Lung (tissue), 11 donors: ENCODE measurements at regions not wholly inside any gene's neighbourhood (a gene's known extent, or its start where the extent isn't known, plus 50 kb on each side); places are given as distances from the start of the nearest gene placed in this dataset.

ENCODE experiments used
- ATAC-seq: fragments of 200-7000 bp; cut with Tn5 transposase; one replicate; pipeline ENCODE4 v1.9.1; 2020; ENCODE audit warnings: moderate number of reproducible peaks; ENCODE audit not compliant: insufficient read depth, low FRiP score
- DNase-seq, 3 donors: peaks; one replicate each; pipeline ENCODE4 v3.0.0-alpha.2; 2013 to 2017
- H3K27ac ChIP-seq, 2 donors: one replicate each; pipeline ENCODE4 v1.5.1; 2013; ENCODE audit warnings: mild to moderate bottlenecking in 2 of 2, moderate library complexity in 2 of 2, control low read depth in 1 of 2, inconsistent platforms in 1 of 2, low read depth in 1 of 2, low read length in 1 of 2
- H3K27me3 ChIP-seq, 3 donors: one replicate each; pipeline ENCODE4 v1.5.1; 2013; ENCODE audit warnings: low read length in 2 of 3; ENCODE audit not compliant: control insufficient read depth in 3 of 3, insufficient read depth in 3 of 3
- H3K36me3 ChIP-seq, 4 donors: one replicate each; pipeline ENCODE4 v1.5.1; 2013; ENCODE audit warnings: low read length in 4 of 4, mild to moderate bottlenecking in 1 of 4, moderate library complexity in 1 of 4; ENCODE audit not compliant: control insufficient read depth in 4 of 4, insufficient read depth in 4 of 4
- H3K4me1 ChIP-seq, 5 donors: one replicate each; pipeline ENCODE4 v1.5.1; 2013; ENCODE audit warnings: low read length in 5 of 5, mild to moderate bottlenecking in 2 of 5, moderate library complexity in 1 of 5; ENCODE audit not compliant: control insufficient read depth in 5 of 5, insufficient read depth in 5 of 5
- H3K4me3 ChIP-seq: one replicate; pipeline ENCODE4 v1.5.1; 2013; ENCODE audit warnings: mild to moderate bottlenecking, control low read depth, moderate library complexity
- H3K9ac ChIP-seq, 2 donors: one replicate each; pipeline ENCODE4 v1.5.1; 2013; ENCODE audit warnings: low read length in 2 of 2, control low read depth in 1 of 2; ENCODE audit not compliant: insufficient read depth in 1 of 2
- H3K9me3 ChIP-seq, 4 donors: one replicate each; pipeline ENCODE4 v1.5.1; 2013; ENCODE audit warnings: low read length in 3 of 4, mild to moderate bottlenecking in 1 of 4, moderate library complexity in 1 of 4; ENCODE audit not compliant: control insufficient read depth in 4 of 4, insufficient read depth in 3 of 4
- WGBS, 2 donors: extraction: QIAGEN DNeasy Blood & Tissue Kit; methylation state at CpG; one replicate each; pipeline ENCODE4 v1.1.7; 2013; 5-methylcytosine and 5-hydroxymethylcytosine counted together
- TF ChIP-seq, protein P1 (sequence below): IDR thresholded peaks from 2 replicates; pipeline ENCODE4 v1.5.1; 2012; ENCODE audit warnings: mild to moderate bottlenecking; ENCODE audit errors: control extremely low read depth, extremely low read depth
- donor health status: control.
- donor health status: control.
- donor health status: Bipolar disorder and iron deficiency.
- donor health status: healthy.
- donor health status: DM: yes; HTN: yes; CAD: no.

DNA sequence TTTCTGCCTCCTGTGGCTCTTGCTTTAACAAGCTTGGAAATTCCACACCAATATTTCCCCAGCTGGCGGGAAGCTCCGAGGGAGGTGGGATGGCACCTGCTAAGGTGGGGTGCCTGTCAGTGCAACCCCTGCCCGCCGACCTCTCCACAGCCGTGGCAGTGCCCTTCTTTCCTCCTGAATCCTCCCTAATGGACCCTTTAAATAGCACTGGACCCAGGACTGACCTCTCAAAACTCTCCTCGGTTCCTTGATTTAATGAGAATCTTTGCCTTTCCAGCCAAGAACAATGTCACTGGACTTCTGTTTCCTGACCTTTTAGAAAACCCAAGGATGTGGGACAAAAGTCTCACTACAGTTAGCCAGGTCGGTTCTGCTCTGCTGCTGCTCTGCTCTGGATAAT, 63.2 kb upstream of the EXOC6 start:
- TF ChIP-seq, protein P1, sequence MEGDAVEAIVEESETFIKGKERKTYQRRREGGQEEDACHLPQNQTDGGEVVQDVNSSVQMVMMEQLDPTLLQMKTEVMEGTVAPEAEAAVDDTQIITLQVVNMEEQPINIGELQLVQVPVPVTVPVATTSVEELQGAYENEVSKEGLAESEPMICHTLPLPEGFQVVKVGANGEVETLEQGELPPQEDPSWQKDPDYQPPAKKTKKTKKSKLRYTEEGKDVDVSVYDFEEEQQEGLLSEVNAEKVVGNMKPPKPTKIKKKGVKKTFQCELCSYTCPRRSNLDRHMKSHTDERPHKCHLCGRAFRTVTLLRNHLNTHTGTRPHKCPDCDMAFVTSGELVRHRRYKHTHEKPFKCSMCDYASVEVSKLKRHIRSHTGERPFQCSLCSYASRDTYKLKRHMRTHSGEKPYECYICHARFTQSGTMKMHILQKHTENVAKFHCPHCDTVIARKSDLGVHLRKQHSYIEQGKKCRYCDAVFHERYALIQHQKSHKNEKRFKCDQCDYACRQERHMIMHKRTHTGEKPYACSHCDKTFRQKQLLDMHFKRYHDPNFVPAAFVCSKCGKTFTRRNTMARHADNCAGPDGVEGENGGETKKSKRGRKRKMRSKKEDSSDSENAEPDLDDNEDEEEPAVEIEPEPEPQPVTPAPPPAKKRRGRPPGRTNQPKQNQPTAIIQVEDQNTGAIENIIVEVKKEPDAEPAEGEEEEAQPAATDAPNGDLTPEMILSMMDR = no peak
- DNase-seq (no peak), ATAC-seq (no peak)
- 80 to 91% methylated on average over 7 of the region's 7 CpGs for WGBS, 2 donors
- H3K9me3 ChIP-seq = no peaks in the 10 kb centered on the region
- H3K27ac ChIP-seq = no peak overlapping the region
- no peak overlapping the region for H3K4me3 ChIP-seq
- no peaks in the 10 kb centered on the region for H3K36me3 ChIP-seq
- no peaks in the 10 kb centered on the region for H3K27me3 ChIP-seq
- no peak overlapping the region for H3K9ac ChIP-seq
- no peaks in the 10 kb centered on the region for H3K4me1 ChIP-seq

DNA sequence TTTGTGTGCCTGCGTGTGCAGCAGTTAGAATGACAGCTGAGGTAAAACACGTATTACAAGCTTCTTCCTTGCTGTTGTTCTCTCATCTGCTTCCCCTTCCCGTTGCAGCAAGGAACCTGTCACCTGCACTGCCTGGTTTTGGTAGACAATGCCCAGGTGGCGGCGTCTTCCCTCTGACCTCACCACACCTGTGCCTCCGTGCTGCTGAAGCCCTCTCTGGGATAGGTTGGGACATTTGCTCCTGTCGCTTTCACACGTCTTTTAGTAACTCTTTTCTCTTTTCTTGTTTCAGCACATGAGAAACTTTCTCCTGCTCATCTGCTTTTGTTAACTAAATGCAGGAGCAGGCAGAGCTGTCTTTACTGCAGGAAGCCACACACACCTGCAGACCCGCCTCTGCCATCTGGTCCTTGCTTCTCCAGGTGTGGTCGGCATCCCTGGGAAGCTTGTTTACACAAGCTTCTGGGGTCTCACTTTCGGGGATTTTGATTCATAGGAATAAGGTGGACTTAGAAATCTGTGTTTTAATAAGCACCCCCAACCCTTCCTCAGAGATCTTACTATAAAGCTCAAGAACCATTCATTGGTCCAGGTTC, 60.7 kb upstream of the EXOC6 start:
- H3K4me1 ChIP-seq = no peaks in the 10 kb centered on the region
- TF ChIP-seq, protein P1 = no peak
- H3K27me3 ChIP-seq = no peaks in the 10 kb centered on the region
- H3K9me3 ChIP-seq = no peaks in the 10 kb centered on the region
- no peaks in the 10 kb centered on the region for H3K36me3 ChIP-seq
- no peak overlapping the region for H3K27ac ChIP-seq
- H3K9ac ChIP-seq = no peak overlapping the region
- ATAC-seq = no peak
- no peak for DNase-seq
- WGBS, 2 donors = 71 to 72% methylated on average over 11 of the region's 11 CpGs
- no peak overlapping the region for H3K4me3 ChIP-seq

DNA sequence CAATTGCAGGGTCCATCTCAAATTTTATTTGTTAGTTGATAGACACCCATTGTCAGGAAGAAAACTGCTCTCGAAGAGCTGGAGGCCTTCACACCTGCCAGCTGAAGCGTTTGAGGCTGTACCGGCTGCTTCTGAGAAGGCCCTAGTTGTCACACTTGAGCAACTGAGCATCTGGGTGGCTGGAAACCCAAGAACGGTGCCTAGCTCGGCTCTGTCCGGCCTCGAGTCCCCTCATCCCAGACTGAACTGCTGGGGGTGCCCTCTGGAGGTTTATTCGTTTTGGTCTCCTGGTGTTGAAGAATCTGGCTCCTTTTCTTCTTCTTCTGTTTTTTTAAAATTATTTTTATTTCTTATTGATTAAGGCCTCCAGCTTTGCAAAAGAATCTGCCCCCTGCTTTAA, 59.3 kb upstream of the EXOC6 start:
- ATAC-seq (no peak), DNase-seq (no peak)
- no peaks in the 10 kb centered on the region for H3K4me1 ChIP-seq
- no peaks in the 10 kb centered on the region for H3K27me3 ChIP-seq
- H3K9me3 ChIP-seq = no peaks in the 10 kb centered on the region
- no peaks in the 10 kb centered on the region for H3K36me3 ChIP-seq
- H3K9ac ChIP-seq = no peak overlapping the region
- WGBS, 2 donors = 91 to 94% methylated on average over 8 of the region's 8 CpGs
- TF ChIP-seq, protein P1 = no peak
- H3K27ac ChIP-seq = no peak overlapping the region
- H3K4me3 ChIP-seq = no peak overlapping the region

DNA sequence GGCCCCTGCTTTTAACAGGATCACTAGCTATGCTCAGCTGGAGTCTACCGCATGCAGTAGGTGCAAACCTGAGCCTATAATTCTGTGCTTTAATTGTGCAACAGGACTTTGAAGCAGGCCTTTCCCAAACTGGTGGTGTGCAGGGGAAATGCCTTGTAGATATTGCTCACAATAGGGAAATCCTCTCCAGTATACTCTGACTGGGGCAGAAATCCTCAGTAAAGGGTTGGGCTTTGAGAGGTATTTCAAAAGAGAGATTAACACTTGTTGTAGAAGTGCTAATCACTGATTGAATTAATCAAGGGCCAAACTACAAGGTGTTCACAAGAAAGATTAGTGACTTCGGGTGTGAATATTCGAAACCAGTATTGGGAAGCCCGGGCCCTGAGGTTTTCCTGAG, 58.5 kb upstream of the EXOC6 start:
- TF ChIP-seq, protein P1 = no peak
- H3K27me3 ChIP-seq = no peaks in the 10 kb centered on the region
- no peak for DNase-seq
- H3K27ac ChIP-seq = no peak overlapping the region
- ATAC-seq = no peak
- 64 to 68% methylated on average over 4 of the region's 4 CpGs for WGBS, 2 donors
- H3K36me3 ChIP-seq = no peaks in the 10 kb centered on the region
- no peaks in the 10 kb centered on the region for H3K4me1 ChIP-seq
- no peaks in the 10 kb centered on the region for H3K9me3 ChIP-seq
- H3K4me3 ChIP-seq = no peak overlapping the region
- no peak overlapping the region for H3K9ac ChIP-seq
